Gastroesophageal sphincter (tissue), 3 donors: ENCODE measurements at regions not wholly inside any gene's neighbourhood (a gene's known extent, or its start where the extent isn't known, plus 50 kb on each side); places are given as distances from the start of the nearest gene placed in this dataset.

Experiments
- CTCF ChIP-seq, 4 experiments: fragments of 200-600 bp in 2 of 4; fragments of 450-650 bp in 2 of 4; sonication (generic) in 1 of 4; IDR thresholded peaks; one replicate each; pipeline ENCODE4 v1.5.1; 2017 to 2019; ENCODE audit warnings: antibody characterized with exemption in 4 of 4, mild to moderate bottlenecking in 2 of 4, moderate library complexity in 2 of 4
- POLR2A ChIP-seq, 2 donors: fragments of 450-650 bp; IDR thresholded peaks; one replicate each; pipeline ENCODE4 v1.6.1; 2017; ENCODE audit warnings: antibody characterized with exemption in 2 of 2, mild to moderate bottlenecking in 2 of 2, moderate library complexity in 1 of 2
- POLR2AphosphoS5 ChIP-seq: sonication (generic); formaldehyde crosslinking; IDR thresholded peaks from one replicate; pipeline ENCODE4 v1.6.1; 2017; ENCODE audit warnings: antibody characterized with exemption

DNA sequence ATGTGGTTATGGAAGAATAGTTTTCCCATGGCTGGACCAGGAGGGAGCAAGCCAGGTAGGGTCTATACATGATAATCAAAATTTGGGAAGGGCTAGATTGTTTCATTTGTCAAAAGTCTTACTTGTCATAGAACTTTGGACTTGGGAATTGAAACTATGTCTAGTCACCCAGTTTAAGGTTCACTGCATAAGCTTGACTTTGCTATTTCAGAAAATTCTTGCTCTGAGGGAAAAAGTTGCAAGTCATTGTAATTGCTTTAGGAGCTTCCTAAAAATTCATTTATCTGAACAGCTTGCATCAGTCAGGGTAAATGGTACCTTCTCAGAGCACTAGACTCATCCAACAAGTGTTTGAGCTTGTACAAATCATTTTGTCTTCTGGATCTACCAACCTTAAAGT, 1194.7 kb downstream of the GALC start:
- TF ChIP-seq POLR2A (IDR thresholded peaks at IDR 0.05) (no peak), CTCF (IDR thresholded peaks at IDR 0.05) (no peak), POLR2AphosphoS5 (no peak)
